CD4-positive, alpha-beta T cell treated with Interleukin-17A for 4 hours (primary cell): ENCODE measurements at regions not wholly inside any gene's neighbourhood (a gene's known extent, or its start where the extent isn't known, plus 50 kb on each side); places are given as distances from the start of the nearest gene placed in this dataset.
"Not testable (repeated sequence)": the region's sequence is repeated elsewhere in the genome, so short reads cannot be mapped to it uniquely, and the experiment has no call there.

Experiments
- DNase-seq: peaks from one replicate; pipeline ENCODE4 v3.0.0-alpha.2; 2020; ENCODE audit warnings: mixed read lengths

GRCh38 chr6:88449770-88450169 lies 283.6 kb upstream of the CNR1 start:
- no peak for DNase-seq

GRCh38 chr6:88445188-88445965 lies 279.2 kb upstream of the CNR1 start:
- no peak for DNase-seq

- DNase-seq = no peak
Measured at GRCh38 chr6:88443554-88443953, 277.4 kb upstream of the CNR1 start.

- no peak for DNase-seq
Measured at GRCh38 chr6:88442737-88443136, 276.6 kb upstream of the CNR1 start.

GRCh38 chr6:88441346-88441745 lies 275.2 kb upstream of the CNR1 start:
- no peak for DNase-seq

GRCh38 chr6:88428068-88428467 lies 261.9 kb upstream of the CNR1 start:
- DNase-seq = no peak

GRCh38 chr6:88426005-88426404 lies 259.9 kb upstream of the CNR1 start:
- DNase-seq = no peak

DNA sequence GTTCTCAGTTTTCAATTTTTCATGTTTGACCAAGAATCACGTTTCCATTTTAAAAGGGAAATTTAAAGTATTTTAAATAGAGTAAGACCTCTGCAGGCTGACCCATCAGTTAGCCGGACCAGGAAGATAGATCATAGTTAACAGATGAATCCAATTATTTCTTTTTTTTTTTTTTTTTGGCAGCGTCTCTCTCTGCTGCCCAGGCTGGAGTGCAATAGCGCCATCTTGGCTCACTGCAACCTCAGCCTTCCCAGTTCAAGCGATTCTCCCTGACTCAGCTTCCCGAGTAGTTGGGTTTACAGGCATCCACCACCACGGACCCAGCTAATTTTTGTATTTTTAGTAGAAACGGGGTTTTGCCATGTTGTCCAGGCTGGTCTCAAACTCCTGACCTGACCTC lies 256.7 kb upstream of the CNR1 start:
- DNase-seq = no peak

GRCh38 chr6:88420967-88421488 lies 254.9 kb upstream of the CNR1 start:
- DNase-seq = not testable (repeated sequence)

GRCh38 chr6:88418921-88419810 lies 253.0 kb upstream of the CNR1 start:
- not testable (repeated sequence) for DNase-seq

- not testable (repeated sequence) for DNase-seq
Measured at GRCh38 chr6:88417361-88417760, 251.2 kb upstream of the CNR1 start.

- no peak for DNase-seq
Measured at GRCh38 chr6:88413459-88413858, 247.3 kb upstream of the CNR1 start.

DNA sequence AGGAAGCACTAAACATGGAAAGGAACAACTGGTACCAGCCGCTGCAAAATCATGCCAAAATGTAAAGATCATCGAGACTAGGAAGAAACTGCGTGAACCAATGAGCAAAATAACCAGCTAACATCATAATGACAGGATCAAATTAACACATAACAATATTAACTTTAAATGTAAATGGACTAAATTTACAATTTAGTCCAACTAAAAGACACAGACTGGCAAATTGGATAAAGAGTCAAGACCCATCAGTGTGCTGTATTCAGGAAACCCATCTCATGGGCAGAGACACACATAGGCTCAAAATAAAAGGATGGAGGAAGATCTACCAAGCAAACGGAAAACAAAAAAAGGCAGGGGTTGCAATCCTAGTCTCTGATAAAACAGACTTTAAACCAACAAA lies 242.2 kb upstream of the CNR1 start:
- DNase-seq = not testable (repeated sequence)

- not testable (repeated sequence) for DNase-seq
Measured at GRCh38 chr6:88406674-88407073, 240.5 kb upstream of the CNR1 start.

GRCh38 chr6:88403486-88403885 lies 237.3 kb upstream of the CNR1 start:
- DNase-seq = no peak

DNA sequence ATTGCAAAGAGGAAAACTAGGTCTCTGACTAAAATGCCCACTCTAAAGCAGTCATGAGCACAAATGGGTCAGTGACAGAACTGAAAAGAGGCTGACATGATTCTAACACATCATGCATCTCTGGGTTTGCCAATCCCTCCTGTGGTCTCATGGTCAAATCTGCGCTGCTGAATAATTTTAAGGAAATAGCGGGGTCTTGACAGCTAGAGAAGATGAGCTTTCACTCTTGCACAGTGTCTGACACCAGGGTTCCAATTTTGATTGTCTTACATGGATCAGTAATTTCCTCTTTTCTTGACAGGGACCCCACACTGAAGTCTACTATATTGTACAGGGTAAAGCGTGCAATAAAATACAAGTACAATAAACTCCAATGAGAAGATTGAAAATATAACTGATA lies 236.8 kb upstream of the CNR1 start:
- no peak for DNase-seq

- DNase-seq = not testable (repeated sequence)
Measured at GRCh38 chr6:88390998-88391397, 224.9 kb upstream of the CNR1 start.

DNA sequence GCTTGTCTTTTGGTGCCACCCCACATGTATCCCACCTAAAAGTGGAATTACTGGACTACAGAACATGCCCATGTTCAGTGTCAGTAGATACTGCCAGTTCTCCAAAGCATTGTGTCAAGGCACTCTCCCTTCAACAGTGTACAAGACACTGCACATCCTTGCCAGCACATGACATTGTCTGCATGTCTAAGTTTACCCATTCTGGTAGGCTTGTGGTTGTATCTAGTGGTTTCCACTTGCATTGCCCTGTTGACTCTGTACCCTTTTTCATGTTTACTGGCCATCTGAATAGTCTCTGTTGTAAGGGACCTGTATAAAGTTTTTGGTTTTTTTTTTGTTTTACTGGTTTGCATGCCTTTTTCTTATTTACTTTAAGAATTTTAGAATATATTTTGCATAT lies 222.4 kb upstream of the CNR1 start:
- DNase-seq = no peak

GRCh38 chr6:88386167-88386566 lies 220.0 kb upstream of the CNR1 start:
- no peak for DNase-seq

- DNase-seq = no peak
Measured at GRCh38 chr6:88383183-88383582, 217.0 kb upstream of the CNR1 start.

DNA sequence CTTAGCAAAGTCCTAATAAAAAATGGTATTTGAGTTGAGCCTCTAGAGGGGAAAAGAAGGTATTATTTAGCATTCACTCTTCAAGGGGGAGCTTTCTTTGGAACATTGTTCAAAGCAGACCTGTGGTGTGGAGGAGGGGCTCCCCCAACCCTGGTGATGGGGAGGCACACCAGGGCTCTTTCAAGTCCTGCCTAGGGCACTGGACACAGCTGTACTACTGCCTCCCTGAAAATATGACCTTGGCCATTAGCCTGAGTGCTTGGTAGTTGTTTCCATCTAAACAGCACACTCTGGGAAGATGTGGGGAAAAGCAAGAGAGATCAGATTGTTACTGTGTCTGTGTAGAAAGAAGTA lies 215.1 kb upstream of the CNR1 start:
- no peak for DNase-seq

DNA sequence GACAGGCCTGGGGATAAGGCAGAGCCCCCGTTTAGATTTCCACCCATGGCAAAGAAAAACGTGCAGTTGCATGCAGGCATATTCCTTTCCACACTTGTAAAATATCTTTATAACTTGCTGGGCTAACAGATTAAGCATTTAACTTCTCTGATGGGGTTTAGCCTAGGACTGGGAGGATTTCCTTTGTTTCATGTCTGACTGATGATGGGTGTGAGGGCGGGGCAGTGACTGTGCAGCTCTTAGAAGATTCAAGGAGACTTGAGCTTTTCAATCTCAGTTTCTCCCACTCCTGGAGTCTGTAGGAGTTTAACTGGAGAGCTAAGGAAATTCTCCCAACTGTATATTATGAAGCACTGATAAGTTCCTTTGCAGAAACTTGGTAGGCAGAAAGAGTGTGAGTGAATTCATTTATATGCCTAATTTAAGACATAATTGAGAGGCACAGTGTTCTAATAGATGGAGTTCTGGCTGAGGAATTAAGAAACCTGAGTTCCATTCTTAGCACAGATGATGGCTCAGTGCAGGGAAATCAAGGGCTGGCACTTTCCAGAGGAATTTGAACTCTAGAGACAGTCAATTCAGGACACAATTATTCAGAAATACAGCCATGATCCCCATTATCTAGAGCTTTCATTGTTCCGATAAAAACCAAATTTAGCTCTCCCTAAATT lies 214.6 kb upstream of the CNR1 start:
- no peak for DNase-seq

DNA sequence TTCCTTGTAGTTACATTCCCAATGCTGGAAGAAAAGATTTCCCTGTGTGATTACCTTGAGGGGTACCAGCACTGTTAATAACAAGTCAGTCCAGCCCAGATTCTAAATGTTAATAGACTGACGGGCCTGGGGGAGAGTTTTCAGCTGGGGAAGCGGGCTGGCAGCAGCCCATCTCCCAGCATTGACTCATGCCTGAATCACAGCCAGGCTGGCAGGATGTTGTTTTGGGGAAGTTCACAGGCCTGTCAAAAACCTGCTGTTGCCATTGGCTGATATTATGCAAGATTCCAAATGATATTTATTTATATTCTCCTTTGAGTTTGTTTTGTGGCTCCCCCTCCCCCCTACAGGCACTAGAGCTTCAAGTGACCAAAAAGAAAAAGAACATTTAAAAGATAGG lies 213.9 kb upstream of the CNR1 start:
- DNase-seq = no peak
